ENCODE measurements at regions not wholly inside any gene's neighbourhood (a gene's known extent, or its start where the extent isn't known, plus 50 kb on each side); places are given as distances from the start of the nearest gene placed in this dataset.

GRCh38 chr12:4054630-4055029, 181.4 kb upstream of the PARP11 start:
- TF ChIP-seq POLR2AphosphoS5 (IDR thresholded peaks at IDR 0.05) (no peak), POLR2A (IDR thresholded peaks at IDR 0.05) (no peak), EP300 (IDR thresholded peaks at IDR 0.05) (no peak)
- TF ChIP-seq, protein P1, sequence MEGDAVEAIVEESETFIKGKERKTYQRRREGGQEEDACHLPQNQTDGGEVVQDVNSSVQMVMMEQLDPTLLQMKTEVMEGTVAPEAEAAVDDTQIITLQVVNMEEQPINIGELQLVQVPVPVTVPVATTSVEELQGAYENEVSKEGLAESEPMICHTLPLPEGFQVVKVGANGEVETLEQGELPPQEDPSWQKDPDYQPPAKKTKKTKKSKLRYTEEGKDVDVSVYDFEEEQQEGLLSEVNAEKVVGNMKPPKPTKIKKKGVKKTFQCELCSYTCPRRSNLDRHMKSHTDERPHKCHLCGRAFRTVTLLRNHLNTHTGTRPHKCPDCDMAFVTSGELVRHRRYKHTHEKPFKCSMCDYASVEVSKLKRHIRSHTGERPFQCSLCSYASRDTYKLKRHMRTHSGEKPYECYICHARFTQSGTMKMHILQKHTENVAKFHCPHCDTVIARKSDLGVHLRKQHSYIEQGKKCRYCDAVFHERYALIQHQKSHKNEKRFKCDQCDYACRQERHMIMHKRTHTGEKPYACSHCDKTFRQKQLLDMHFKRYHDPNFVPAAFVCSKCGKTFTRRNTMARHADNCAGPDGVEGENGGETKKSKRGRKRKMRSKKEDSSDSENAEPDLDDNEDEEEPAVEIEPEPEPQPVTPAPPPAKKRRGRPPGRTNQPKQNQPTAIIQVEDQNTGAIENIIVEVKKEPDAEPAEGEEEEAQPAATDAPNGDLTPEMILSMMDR (IDR thresholded peaks at IDR 0.05): no peak
- H3K4me3 ChIP-seq: no peak overlapping the region
- no peak for DNase-seq (ENCODE audit: low spot score in 2 of 2)
- no peaks in the 10 kb centered on the region for H3K36me3 ChIP-seq
- no peaks in the 10 kb centered on the region for H3K27me3 ChIP-seq
- no peaks in the 10 kb centered on the region for H3K4me1 ChIP-seq
- WGBS: 74% methylated on average over 2 of the region's 2 CpGs
- H3K27ac ChIP-seq: no peak overlapping the region
- no peaks in the 10 kb centered on the region for H3K9me3 ChIP-seq

DNA sequence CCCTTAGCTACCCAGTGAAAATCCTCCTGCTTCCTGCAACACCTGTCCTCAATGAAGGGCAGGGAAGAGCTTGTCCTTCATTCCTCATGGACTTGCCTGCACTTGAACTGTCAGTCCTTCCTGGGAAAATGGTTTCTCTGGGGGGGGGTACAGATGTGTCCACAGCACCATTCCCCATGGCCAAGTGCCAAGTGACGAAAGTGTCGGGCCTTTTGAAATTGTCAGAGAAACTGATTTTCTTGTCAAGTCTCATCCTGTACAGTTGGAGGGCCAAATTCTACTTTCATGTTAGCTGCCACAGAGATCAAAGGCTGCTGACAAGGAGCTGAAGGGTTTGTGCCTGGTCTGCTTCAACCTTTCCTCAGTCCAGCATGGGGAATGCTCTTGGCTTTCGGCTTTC, 179.5 kb upstream of the PARP11 start:
- H3K9me3 ChIP-seq: no peaks in the 10 kb centered on the region
- no peak for DNase-seq (ENCODE audit: low spot score in 2 of 2)
- no peak for TF ChIP-seq EP300 (IDR thresholded peaks at IDR 0.05)
- TF ChIP-seq POLR2A (IDR thresholded peaks at IDR 0.05): no peak
- 42% methylated on average over 3 of the region's 3 CpGs for WGBS
- H3K4me3 ChIP-seq: no peak overlapping the region
- H3K36me3 ChIP-seq: no peaks in the 10 kb centered on the region
- H3K27ac ChIP-seq: no peak overlapping the region
- no peaks in the 10 kb centered on the region for H3K4me1 ChIP-seq
- H3K27me3 ChIP-seq: no peaks in the 10 kb centered on the region

DNA sequence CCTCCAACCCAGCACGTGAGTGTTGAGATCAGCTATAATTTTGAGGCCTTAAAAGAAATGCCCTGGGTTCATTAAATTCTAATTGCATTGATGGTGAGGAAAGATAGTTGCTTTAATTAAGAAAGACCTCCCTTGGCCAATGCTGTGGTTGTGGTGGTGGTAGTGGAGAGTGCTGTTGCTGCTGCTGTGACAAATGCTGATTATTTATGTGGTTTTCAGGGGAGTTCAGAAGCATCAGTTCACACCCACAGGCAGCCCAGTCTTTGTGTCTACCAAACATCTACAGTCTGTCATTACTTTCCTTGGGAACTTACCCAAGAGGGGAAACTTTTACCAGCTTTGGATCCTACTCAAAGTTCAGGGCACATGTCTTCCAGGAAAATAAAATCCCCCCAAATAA, 178.4 kb upstream of the PARP11 start:
- Histone ChIP-seq H3K27ac (no peak overlapping the region), H3K36me3 (no peaks in the 10 kb centered on the region), H3K27me3 (no peaks in the 10 kb centered on the region), H3K4me3 (no peak overlapping the region), H3K4me1 (no peaks in the 10 kb centered on the region), H3K9me3 (no peaks in the 10 kb centered on the region)
- whole genome bisulfite sequencing: 65% methylated on average over 1 of the region's 1 CpG
- TF ChIP-seq, protein P1 (IDR thresholded peaks at IDR 0.05): no peak
- TF ChIP-seq POLR2AphosphoS5 (IDR thresholded peaks at IDR 0.05) (no peak), EP300 (IDR thresholded peaks at IDR 0.05) (no peak), POLR2A (IDR thresholded peaks at IDR 0.05) (no peak)
- DNase-seq (ENCODE audit: low spot score in 2 of 2): no peak

DNA sequence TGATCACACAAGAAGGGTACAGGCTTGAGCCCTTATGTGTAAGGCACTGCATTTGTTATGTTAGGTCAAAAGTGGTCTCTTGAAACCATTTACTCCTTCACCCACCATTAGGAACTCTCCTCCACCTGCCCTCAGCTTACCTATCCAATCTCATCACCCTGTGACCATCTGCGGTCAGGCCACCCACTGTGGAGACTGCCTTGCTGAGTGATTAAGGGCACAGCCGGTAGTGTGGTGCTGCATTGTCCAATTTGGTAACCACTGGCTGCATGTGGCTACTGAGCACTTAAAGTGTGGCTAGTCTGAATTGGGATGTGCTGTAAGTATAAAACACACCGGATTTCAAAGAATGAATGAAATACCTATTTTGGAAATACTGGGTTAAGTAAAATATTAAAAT, 177.1 kb upstream of the PARP11 start:
- 84% methylated on average over 3 of the region's 3 CpGs for WGBS
- no peaks in the 10 kb centered on the region for H3K4me1 ChIP-seq
- no peak for DNase-seq (ENCODE audit: low spot score in 2 of 2)
- no peaks in the 10 kb centered on the region for H3K9me3 ChIP-seq
- H3K27me3 ChIP-seq: peaks cover 4% of the 10 kb centered on the region
- no peak overlapping the region for H3K4me3 ChIP-seq
- H3K36me3 ChIP-seq: no peaks in the 10 kb centered on the region
- no peak overlapping the region for H3K27ac ChIP-seq
- TF ChIP-seq, protein P1 (IDR thresholded peaks at IDR 0.05): no peak
- TF ChIP-seq POLR2AphosphoS5 (IDR thresholded peaks at IDR 0.05) (no peak), POLR2A (IDR thresholded peaks at IDR 0.05) (no peak)

DNA sequence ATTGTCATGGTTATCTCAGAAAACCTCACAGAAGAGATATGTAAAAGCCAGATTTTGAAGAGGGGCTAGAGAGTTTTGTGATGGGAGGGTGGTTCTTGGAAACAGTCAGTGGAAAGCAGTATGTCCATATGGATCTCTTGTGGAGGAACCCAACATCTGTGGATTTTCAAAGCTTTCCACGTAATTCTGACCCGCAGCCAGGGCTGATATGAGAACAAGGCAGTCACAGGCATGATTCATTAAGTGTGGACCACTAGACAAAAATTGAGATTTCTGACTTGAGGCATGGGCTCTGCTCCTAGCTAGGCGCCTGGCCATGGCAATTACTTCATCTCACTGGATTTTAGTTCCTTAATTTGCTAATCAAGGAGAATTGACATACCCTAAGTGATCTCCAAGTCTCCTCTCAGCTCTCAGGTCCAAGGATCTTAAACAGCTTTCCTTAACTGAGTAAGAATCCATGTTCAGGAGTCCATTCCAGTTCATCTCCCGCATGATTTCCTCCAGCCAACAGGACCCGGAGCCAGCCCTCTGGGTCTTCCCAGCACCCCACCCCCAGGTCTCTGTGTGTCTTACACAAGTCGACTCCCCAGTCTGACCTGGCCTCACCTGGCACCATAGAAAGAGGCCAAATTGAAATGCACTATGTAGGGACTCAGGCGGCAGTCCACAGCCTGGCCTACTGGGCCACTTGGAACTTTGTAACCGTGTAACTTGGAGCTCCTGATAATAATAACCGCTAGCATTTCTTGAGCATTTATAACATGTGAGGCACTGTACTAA, 176.3 kb upstream of the PARP11 start:
- 83% methylated on average over 9 of the region's 9 CpGs for WGBS

More for the DNA sequence above, 176.3 kb upstream of the PARP11 start:
- TF ChIP-seq POLR2A (IDR thresholded peaks at IDR 0.05) (no peak), POLR2AphosphoS5 (IDR thresholded peaks at IDR 0.05) (no peak), EP300 (IDR thresholded peaks at IDR 0.05) (no peak)
- TF ChIP-seq, protein P1 (IDR thresholded peaks at IDR 0.05): no peak
- Histone ChIP-seq H3K4me3 (no peak overlapping the region), H3K9me3 (no peaks in the 10 kb centered on the region), H3K4me1 (no peaks in the 10 kb centered on the region), H3K36me3 (no peaks in the 10 kb centered on the region), H3K27ac (no peak overlapping the region), H3K27me3 (peaks cover 4% of the 10 kb centered on the region)
- DNase-seq (ENCODE audit: low spot score in 2 of 2): no peak

All from suprapubic skin (tissue), 4 donors.